Hippocampal formation (tissue), 2 donors: ENCODE measurements at regions not wholly inside any gene's neighbourhood (a gene's known extent, or its start where the extent isn't known, plus 50 kb on each side); places are given as distances from the start of the nearest gene placed in this dataset.
"Not testable (repeated sequence)": the region's sequence is repeated elsewhere in the genome, so short reads cannot be mapped to it uniquely, and the experiment has no call there.

Experiments
- DNase-seq, 2 donors: peaks; one replicate each; lab custom pipeline; 2025; lab: John Stamatoyannopoulos, UW

- DNase-seq = no peak
Observed at GRCh38 chr5:154702477-154702876, 52.7 kb upstream of the LARP1 start.

DNA sequence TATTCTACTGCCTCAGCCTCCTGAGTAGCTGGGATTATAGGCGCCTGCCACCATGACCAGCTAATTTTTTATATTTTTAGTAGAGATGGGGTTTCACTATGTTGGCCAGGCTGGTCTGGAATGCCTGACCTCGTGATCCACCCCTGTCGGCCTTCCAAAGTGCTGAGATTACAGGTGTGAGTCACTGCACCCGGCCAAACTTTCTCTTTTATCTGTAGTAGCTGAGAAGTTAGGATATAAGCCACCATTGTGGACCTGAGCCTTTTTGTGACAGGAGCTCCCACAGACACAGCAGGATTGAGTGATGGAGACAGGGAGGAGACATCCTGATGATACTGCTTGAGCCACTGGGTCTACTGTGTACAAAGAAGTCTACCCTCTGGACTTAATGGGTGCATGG is 53.5 kb upstream of the LARP1 start:
- DNase-seq = not testable (repeated sequence)

- DNase-seq = no peak
Observed at GRCh38 chr5:154701181-154701580, 54.0 kb upstream of the LARP1 start.

DNA sequence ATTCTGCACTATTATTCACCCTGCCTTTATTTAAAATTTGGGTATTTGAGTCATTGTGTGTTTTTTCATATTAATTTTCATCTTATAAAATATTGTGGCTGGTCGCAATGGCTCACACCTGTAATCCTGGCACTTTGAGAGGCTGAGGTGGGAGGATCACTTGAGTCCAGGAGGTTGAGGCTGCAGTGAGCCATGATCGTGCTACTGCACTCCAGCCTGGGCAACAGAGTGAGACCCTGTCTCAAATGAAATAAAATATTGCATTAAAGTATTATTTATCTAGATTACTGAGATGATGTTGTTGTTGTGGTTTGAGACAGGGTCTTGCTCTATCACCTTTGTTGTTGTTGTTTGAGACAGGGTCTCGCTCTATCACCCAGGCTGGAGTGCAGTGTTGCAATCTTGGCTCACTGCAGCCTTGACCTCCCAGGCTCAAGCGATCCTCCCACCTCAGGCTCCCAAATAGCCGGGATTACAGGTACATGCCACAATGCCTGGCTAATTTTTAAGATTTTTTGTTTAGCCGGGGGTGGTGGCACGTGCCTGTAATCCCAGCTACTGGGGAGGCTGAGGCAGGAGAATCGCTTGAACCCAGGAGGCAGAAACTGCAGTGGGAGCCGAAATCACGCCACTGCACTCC is 54.8 kb upstream of the LARP1 start:
- DNase-seq = not testable (repeated sequence)

- no peak for DNase-seq
Observed at GRCh38 chr5:154698763-154699162, 56.4 kb upstream of the LARP1 start.

GRCh38 chr5:154697371-154697770 is 57.8 kb upstream of the LARP1 start:
- DNase-seq = no peak

DNA sequence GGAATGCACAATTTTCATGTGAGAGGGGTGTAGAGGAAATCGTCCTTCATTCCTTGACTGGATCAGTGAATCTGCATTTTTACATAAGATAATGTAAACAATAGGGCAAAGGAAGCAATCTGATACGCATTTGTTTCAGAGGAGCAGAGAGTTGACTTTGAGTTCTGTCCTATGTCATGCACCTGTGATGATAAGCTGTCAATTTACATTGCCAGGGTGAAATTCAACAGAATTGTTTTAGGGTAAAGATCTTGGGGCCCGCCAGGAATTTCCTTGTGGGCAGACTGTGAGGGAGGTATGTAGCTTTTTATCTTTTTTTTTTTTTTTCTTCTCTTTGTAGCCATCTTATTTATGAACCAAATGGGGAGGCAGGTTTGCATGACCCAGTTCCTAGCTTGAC is 58.3 kb upstream of the LARP1 start:
- DNase-seq = no peak

GRCh38 chr5:154694159-154694558 is 61.0 kb upstream of the LARP1 start:
- no peak for DNase-seq

GRCh38 chr5:154690488-154690887 is 64.7 kb upstream of the LARP1 start:
- no peak for DNase-seq

- no peak for DNase-seq
Observed at GRCh38 chr5:154686490-154686889, 68.7 kb upstream of the LARP1 start.

DNA sequence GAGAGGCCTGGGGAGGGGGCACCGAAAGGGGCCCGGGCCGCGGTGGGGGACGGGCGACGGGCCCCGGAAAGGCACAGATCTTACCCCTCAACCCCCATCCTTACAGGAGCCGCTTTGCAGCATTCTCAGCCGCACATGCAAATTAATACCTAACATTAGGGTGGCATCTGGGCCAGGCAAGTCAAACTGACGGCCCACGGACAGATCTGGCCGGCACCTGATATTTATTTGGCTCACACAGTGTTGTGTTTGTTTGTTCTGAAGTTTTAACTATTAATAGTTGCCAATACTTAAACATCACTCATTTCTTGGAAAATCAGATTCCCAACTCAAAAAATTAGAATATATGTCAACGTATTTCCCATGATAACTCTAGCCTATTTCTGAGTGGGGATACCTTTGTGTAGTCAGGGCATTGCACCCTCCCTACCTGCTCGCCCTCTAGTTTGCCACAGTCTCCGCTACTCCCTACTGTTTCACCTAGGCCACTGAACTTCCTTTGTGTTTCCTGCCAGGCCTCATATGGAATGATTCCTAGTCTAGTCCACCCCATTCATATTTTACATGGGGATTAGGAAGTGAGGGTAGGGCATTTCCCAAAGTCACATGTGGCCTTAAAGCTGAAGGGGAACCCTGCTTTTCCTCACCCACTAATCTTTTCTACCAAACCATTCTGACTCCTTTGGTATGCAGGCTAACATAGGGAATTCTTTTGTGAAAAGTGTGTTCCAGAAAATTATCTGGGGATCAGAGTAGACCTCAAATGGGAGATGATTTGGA is 71.9 kb upstream of the LARP1 start:
- no peak for DNase-seq

DNA sequence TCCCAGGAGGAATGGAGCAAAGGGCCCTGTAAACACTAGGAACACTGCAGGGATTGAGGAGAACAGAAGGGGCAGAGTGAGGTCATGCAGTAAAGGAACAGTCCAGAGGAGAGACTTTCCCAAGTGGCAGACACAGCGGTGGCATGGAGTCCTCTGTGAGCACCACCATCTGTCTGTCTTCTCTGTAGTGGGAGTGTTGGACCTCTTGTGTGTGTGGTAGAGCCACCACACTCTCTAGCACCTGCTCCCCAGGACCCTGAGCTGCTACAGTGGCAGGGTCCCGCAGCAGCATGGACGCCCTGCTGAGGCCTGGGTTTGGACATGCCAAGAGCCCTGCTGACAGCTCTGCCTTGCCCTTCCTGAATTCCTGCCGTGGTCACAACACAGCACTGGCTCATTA is 75.7 kb upstream of the LARP1 start:
- DNase-seq = no peak

DNA sequence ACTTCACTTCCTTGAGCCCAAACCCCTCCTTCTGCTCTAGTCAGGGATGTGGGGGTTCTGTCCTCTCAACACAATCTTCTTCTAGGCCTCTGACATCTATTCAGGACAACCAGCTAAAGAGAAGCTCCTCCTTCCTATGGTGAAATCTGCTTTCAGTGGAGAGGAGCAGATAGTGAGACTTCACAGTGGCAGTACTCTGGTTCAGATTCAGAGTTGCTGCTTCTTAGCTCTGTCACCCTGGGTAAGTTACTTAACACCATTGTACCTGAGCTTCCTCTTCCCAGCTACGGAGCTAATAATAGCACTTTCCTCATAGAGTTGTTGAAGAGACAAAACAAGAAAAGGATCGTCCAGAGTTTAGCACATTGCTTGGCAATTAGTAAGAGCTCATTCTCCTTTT is 77.3 kb upstream of the LARP1 start:
- DNase-seq = no peak

- DNase-seq = no peak
Observed at GRCh38 chr5:154676508-154676907, 78.7 kb upstream of the LARP1 start.

- DNase-seq = no peak
Observed at GRCh38 chr5:154674029-154674428, 81.1 kb upstream of the LARP1 start.

DNA sequence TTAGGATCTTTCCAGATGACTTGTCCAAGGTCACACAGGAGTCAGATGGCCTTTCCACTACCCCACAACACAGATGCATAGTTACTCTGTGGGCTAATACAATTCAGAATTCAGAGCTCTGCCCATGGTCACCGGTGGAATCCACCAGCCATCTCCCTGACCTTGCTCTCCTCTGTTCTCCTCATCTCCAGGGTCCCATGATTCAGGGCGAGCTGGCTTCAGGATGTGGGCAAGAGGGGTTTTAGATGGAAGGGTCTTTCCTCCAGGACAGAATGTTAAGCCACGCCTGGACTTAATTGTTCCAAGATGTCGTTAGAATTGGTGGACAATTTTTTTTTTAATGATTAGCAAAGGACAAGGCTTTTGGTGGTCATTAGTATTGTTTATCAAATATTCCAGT is 81.7 kb upstream of the LARP1 start:
- DNase-seq = no peak

DNA sequence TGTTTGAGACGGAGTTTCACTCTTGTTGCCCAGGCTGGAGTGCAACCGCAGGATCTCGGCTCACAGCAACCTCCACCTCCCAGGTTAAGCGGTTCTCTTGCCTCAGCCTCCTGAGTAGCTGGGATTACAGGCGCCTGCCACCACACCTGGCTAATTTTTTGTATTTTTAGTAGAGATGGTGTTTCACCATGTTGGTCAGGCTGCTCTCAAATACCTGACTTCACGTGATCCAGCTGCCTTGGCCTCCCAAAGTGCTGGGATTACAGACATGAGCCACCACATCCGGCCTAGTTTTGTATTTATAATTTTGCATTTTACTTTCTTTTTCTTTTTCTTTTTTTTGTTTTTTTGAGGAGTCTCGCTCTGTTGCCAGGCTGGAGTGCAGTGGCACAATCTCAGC is 85.3 kb upstream of the LARP1 start:
- DNase-seq = not testable (repeated sequence)

GRCh38 chr5:154669402-154669801 is 85.8 kb upstream of the LARP1 start:
- no peak for DNase-seq

DNA sequence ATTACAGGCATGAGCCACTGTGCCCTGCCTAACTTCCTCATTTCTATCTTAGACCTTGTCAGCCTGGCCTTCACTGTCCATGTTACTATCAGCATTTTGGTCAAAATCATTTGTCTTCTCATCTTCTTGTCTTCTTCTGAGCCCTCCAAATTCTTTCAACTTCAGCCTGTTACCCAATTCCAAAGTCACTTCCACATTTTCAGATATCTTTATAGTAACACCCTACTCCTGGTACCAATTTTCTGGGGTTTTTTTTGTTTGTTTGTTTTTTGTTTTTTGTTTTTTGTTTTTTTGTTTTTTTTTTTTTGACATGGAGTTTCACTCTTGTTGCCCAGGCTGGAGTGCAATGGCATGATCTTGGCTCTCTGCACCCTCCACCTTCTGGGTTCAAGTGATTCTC is 90.3 kb upstream of the LARP1 start:
- no peak for DNase-seq

- no peak for DNase-seq
Observed at GRCh38 chr5:154663424-154663823, 91.8 kb upstream of the LARP1 start.

DNA sequence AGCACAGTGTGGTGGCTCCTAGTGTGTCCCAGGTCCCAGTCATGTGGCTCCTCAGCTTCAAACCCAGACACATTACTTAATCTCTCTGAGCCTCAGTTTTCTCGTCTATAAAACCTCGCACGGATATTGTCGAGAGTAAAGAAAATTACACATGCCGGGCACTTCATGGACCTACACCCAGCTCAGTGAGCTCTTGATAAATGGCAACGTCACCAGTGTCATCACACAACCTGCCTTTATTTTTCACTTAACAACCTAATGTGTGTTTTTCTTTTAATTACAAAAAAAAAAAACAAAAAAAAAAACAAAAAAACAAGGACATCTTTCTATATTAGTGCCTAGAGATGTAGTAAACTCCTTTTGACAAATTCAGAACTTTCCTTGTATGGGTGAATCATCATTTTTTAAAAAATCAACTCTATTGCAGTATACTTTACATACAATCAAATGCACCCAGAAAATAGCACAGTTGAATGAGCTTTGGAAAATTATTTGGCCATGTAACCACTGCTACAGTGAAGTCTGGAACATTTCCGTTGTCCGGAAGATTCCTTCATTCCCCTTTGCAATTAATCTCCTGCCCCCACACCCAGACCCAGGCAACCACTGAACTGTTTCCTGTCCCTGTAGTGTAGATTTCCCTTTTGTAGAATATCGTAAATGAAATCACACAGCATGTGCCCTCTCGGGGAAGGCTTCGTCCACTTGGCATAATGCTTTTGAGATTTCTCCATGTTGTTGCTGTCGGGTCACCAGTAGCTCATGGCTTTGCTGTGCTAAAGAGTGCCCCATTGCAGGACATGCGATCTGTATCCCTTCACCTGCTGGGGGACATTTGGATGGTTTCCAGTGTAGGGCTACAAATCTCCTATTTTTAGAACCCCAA is 100.4 kb upstream of the LARP1 start:
- DNase-seq = no peak

GRCh38 chr5:154653764-154654485 is 101.3 kb upstream of the LARP1 start:
- no peak for DNase-seq
